AG09319 (cell line): ENCODE measurements at regions not wholly inside any gene's neighbourhood (a gene's known extent, or its start where the extent isn't known, plus 50 kb on each side); places are given as distances from the start of the nearest gene placed in this dataset.
"Not testable (repeated sequence)": the region's sequence is repeated elsewhere in the genome, so short reads cannot be mapped to it uniquely, and the experiment has no call there.

Source experiments
- DNase-seq: peaks from one replicate; pipeline ENCODE4 v3.0.0-alpha.2; 2010; ENCODE audit warnings: low read depth; ENCODE audit errors: extremely low read depth
- TF ChIP-seq, protein P1 (sequence below): IDR thresholded peaks from 2 replicates; pipeline ENCODE4 v1.5.1; 2011; ENCODE audit warnings: low read depth, mild to moderate bottlenecking, inconsistent platforms, low read length, moderate library complexity

- TF ChIP-seq, protein P1, sequence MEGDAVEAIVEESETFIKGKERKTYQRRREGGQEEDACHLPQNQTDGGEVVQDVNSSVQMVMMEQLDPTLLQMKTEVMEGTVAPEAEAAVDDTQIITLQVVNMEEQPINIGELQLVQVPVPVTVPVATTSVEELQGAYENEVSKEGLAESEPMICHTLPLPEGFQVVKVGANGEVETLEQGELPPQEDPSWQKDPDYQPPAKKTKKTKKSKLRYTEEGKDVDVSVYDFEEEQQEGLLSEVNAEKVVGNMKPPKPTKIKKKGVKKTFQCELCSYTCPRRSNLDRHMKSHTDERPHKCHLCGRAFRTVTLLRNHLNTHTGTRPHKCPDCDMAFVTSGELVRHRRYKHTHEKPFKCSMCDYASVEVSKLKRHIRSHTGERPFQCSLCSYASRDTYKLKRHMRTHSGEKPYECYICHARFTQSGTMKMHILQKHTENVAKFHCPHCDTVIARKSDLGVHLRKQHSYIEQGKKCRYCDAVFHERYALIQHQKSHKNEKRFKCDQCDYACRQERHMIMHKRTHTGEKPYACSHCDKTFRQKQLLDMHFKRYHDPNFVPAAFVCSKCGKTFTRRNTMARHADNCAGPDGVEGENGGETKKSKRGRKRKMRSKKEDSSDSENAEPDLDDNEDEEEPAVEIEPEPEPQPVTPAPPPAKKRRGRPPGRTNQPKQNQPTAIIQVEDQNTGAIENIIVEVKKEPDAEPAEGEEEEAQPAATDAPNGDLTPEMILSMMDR = no peak
- DNase-seq = no peak
These were observed 603.6 kb downstream of the COL12A1 start for GRCh38 chr6:74602206-74602605.

- DNase-seq = no peak
These were observed 607.1 kb downstream of the COL12A1 start for GRCh38 chr6:74598462-74599393.

DNA sequence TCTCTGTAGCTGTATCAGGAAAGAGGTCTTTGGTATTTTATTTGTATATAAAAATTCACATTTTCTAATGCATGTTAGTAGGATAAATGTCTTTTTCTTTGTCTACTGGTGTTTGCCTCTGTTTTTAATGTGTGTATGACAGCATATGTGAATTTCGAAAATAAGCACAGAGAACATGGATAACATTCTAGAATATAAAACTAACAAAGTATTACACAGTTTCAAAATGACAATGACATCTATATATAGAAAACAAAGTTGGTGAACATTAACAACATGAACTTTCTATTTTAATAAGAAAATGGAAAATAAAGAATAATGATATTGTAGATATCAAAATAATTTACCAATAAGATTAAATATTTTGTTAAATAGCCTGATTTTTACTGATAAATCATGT is 608.0 kb downstream of the COL12A1 start:
- TF ChIP-seq, protein P1 = no peak

More at GRCh38 chr6:74598462-74599393, 607.1 kb downstream of the COL12A1 start:
- TF ChIP-seq, protein P1 = no peak

GRCh38 chr6:74597266-74597665 is 608.6 kb downstream of the COL12A1 start:
- DNase-seq = no peak
- TF ChIP-seq, protein P1 = no peak

More for the DNA sequence above, 608.0 kb downstream of the COL12A1 start:
- no peak for DNase-seq

- TF ChIP-seq, protein P1 = no peak
- no peak for DNase-seq
These were observed 609.3 kb downstream of the COL12A1 start for GRCh38 chr6:74596588-74596987.

GRCh38 chr6:74594350-74594749 is 611.5 kb downstream of the COL12A1 start:
- DNase-seq = not testable (repeated sequence)

- TF ChIP-seq, protein P1 = no peak
- DNase-seq = no peak
These were observed 617.6 kb downstream of the COL12A1 start for GRCh38 chr6:74588094-74588832.
